ENCODE measurements at regions not wholly inside any gene's neighbourhood (a gene's known extent, or its start where the extent isn't known, plus 50 kb on each side); places are given as distances from the start of the nearest gene placed in this dataset.

GRCh38 chr1:188444526-188444925 lies 1615.8 kb downstream of the PLA2G4A start:
- DNase-seq (no peak), FAIRE-seq (no peak)
- intact Hi-C loops (cut with DNase I): no loop called here
- H3K27me3 ChIP-seq (ENCODE audit: control insufficient read depth, insufficient read depth, low read length): no peaks in the 10 kb centered on the region
- no peak for TF ChIP-seq CTCF (IDR thresholded peaks at IDR 0.05; ENCODE audit: borderline replicate concordance, extremely low read depth, insufficient read depth)
- H3K4me1 ChIP-seq (ENCODE audit: control insufficient read depth in 2 of 3, insufficient read depth in 2 of 3, low read depth in 1 of 3, low read length in 3 of 3): no peaks in the 10 kb centered on the region
- no peaks in the 10 kb centered on the region for H3K36me3 ChIP-seq (ENCODE audit: control insufficient read depth in 2 of 3, insufficient read depth in 3 of 3, low read length in 3 of 3)
- H3K4me3 ChIP-seq (ENCODE audit: low read length in 3 of 3): no peak overlapping the region
- no peak overlapping the region for H3K9ac ChIP-seq (ENCODE audit: low read length in 3 of 3)
- no peaks in the 10 kb centered on the region for H3K9me3 ChIP-seq (ENCODE audit: control insufficient read depth in 2 of 3, insufficient read depth in 1 of 3, low read length in 3 of 3)
- no peak overlapping the region for H3K27ac ChIP-seq (ENCODE audit: low read depth in 2 of 2, low read length in 2 of 2)

- H3K4me3 ChIP-seq (ENCODE audit: low read length in 3 of 3): no peak overlapping the region
- H3K27me3 ChIP-seq (ENCODE audit: control insufficient read depth, insufficient read depth, low read length): no peaks in the 10 kb centered on the region
- DNase-seq: no peak
- H3K36me3 ChIP-seq (ENCODE audit: control insufficient read depth in 2 of 3, insufficient read depth in 3 of 3, low read length in 3 of 3): no peaks in the 10 kb centered on the region
- no peaks in the 10 kb centered on the region for H3K4me1 ChIP-seq (ENCODE audit: control insufficient read depth in 2 of 3, insufficient read depth in 2 of 3, low read depth in 1 of 3, low read length in 3 of 3)
- H3K27ac ChIP-seq (ENCODE audit: low read depth in 2 of 2, low read length in 2 of 2): no peak overlapping the region
- no peak overlapping the region for H3K9ac ChIP-seq (ENCODE audit: low read length in 3 of 3)
- FAIRE-seq: no peak
- intact Hi-C loops (cut with DNase I): no loop called here
- no peaks in the 10 kb centered on the region for H3K9me3 ChIP-seq (ENCODE audit: control insufficient read depth in 2 of 3, insufficient read depth in 1 of 3, low read length in 3 of 3)
- no peak for TF ChIP-seq CTCF (IDR thresholded peaks at IDR 0.05; ENCODE audit: borderline replicate concordance, extremely low read depth, insufficient read depth)
These were observed 1634.1 kb downstream of the PLA2G4A start for GRCh38 chr1:188462837-188463236.

- H3K9ac ChIP-seq (ENCODE audit: low read length in 3 of 3): no peak overlapping the region
- FAIRE-seq (no peak), DNase-seq (no peak)
- H3K27me3 ChIP-seq (ENCODE audit: control insufficient read depth, insufficient read depth, low read length): no peaks in the 10 kb centered on the region
- intact Hi-C loops (cut with DNase I): no loop called here
- no peak overlapping the region for H3K4me3 ChIP-seq (ENCODE audit: low read length in 3 of 3)
- H3K4me1 ChIP-seq (ENCODE audit: control insufficient read depth in 2 of 3, insufficient read depth in 2 of 3, low read depth in 1 of 3, low read length in 3 of 3): no peaks in the 10 kb centered on the region
- no peak for TF ChIP-seq CTCF (IDR thresholded peaks at IDR 0.05; ENCODE audit: borderline replicate concordance, extremely low read depth, insufficient read depth)
- no peaks in the 10 kb centered on the region for H3K9me3 ChIP-seq (ENCODE audit: control insufficient read depth in 2 of 3, insufficient read depth in 1 of 3, low read length in 3 of 3)
- H3K27ac ChIP-seq (ENCODE audit: low read depth in 2 of 2, low read length in 2 of 2): no peak overlapping the region
- no peaks in the 10 kb centered on the region for H3K36me3 ChIP-seq (ENCODE audit: control insufficient read depth in 2 of 3, insufficient read depth in 3 of 3, low read length in 3 of 3)
These were observed 1635.2 kb downstream of the PLA2G4A start for GRCh38 chr1:188463919-188464318.

- H3K27ac ChIP-seq (ENCODE audit: low read depth in 2 of 2, low read length in 2 of 2): no peak overlapping the region
- DNase-seq (no peak), FAIRE-seq (no peak)
- no peaks in the 10 kb centered on the region for H3K27me3 ChIP-seq (ENCODE audit: control insufficient read depth, insufficient read depth, low read length)
- no peaks in the 10 kb centered on the region for H3K4me1 ChIP-seq (ENCODE audit: control insufficient read depth in 2 of 3, insufficient read depth in 2 of 3, low read depth in 1 of 3, low read length in 3 of 3)
- no peak overlapping the region for H3K4me3 ChIP-seq (ENCODE audit: low read length in 3 of 3)
- H3K36me3 ChIP-seq (ENCODE audit: control insufficient read depth in 2 of 3, insufficient read depth in 3 of 3, low read length in 3 of 3): no peaks in the 10 kb centered on the region
- no peaks in the 10 kb centered on the region for H3K9me3 ChIP-seq (ENCODE audit: control insufficient read depth in 2 of 3, insufficient read depth in 1 of 3, low read length in 3 of 3)
- no peak for TF ChIP-seq CTCF (IDR thresholded peaks at IDR 0.05; ENCODE audit: borderline replicate concordance, extremely low read depth, insufficient read depth)
- intact Hi-C loops (cut with DNase I): no loop called here
- no peak overlapping the region for H3K9ac ChIP-seq (ENCODE audit: low read length in 3 of 3)
These were observed 1637.8 kb downstream of the PLA2G4A start for GRCh38 chr1:188466539-188466938.
